DND-41 (cell line): ENCODE measurements at regions not wholly inside any gene's neighbourhood (a gene's known extent, or its start where the extent isn't known, plus 50 kb on each side); places are given as distances from the start of the nearest gene placed in this dataset.

Experiments used
- EZH2 ChIP-seq: IDR thresholded peaks from 3 replicates; pipeline ENCODE4 v1.6.1; 2012; ENCODE audit warnings: borderline replicate concordance, low read depth, mild to moderate bottlenecking, moderate library complexity, low read length, inconsistent platforms; ENCODE audit not compliant: severe bottlenecking
- TF ChIP-seq, protein P1 (sequence below): IDR thresholded peaks from 2 replicates; pipeline ENCODE4 v1.5.1; 2012; ENCODE audit warnings: borderline replicate concordance, low read length, moderate library complexity, mild to moderate bottlenecking; ENCODE audit not compliant: poor library complexity, severe bottlenecking; ENCODE audit errors: extremely low read depth

DNA sequence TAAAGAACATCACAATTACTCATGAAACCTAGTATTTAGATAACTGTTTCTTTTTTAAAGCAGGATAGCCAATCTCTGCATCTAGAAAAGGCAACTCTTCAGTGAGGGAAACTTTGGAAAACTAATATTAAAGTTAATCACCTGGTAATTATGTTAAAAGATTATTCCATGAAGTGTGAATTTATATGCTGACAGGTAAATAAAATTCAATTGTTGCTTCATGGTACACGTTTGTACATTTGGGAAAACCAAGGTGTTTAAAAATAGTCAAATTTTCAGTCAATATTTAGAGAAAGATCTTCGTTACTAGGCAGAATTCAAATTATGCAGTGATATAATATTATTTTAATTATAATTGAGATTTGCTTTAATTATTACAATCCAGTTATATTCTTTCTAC is 100.1 kb upstream of the LRFN5 start:
- TF ChIP-seq, protein P1, sequence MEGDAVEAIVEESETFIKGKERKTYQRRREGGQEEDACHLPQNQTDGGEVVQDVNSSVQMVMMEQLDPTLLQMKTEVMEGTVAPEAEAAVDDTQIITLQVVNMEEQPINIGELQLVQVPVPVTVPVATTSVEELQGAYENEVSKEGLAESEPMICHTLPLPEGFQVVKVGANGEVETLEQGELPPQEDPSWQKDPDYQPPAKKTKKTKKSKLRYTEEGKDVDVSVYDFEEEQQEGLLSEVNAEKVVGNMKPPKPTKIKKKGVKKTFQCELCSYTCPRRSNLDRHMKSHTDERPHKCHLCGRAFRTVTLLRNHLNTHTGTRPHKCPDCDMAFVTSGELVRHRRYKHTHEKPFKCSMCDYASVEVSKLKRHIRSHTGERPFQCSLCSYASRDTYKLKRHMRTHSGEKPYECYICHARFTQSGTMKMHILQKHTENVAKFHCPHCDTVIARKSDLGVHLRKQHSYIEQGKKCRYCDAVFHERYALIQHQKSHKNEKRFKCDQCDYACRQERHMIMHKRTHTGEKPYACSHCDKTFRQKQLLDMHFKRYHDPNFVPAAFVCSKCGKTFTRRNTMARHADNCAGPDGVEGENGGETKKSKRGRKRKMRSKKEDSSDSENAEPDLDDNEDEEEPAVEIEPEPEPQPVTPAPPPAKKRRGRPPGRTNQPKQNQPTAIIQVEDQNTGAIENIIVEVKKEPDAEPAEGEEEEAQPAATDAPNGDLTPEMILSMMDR: no peak
- no peak for TF ChIP-seq EZH2
